ENCODE measurements at regions not wholly inside any gene's neighbourhood (a gene's known extent, or its start where the extent isn't known, plus 50 kb on each side); places are given as distances from the start of the nearest gene placed in this dataset.

GRCh38 chr3:145716519-145716918 is 444.5 kb downstream of the PLOD2 start:
- H3K4me1 Mint-ChIP-seq = no peaks in the 10 kb centered on the region
- H3K79me2 ChIP-seq (ENCODE audit: insufficient read depth, low read length) = no peaks in the 10 kb centered on the region
- H4K20me1 ChIP-seq (ENCODE audit: insufficient read depth, low read length) = no peaks in the 10 kb centered on the region
- H3K27ac ChIP-seq (ENCODE audit: low read depth in 1 of 2, low read length in 2 of 2) = no peak overlapping the region
- no peaks in the 10 kb centered on the region for H3K9me3 ChIP-seq (replicated peaks in 1 of 2; ENCODE audit: control insufficient read depth in 1 of 2, insufficient read depth in 1 of 2, low read length in 2 of 2)
- no peaks in the 10 kb centered on the region for H3K27me3 Mint-ChIP-seq (ENCODE audit: low read depth in 3 of 3)
- H3K4me2 ChIP-seq (replicated peaks; ENCODE audit: extremely low read depth, low read length, poor library complexity, severe bottlenecking) = no peak overlapping the region
- no peaks in the 10 kb centered on the region for H3K4me1 ChIP-seq (ENCODE audit: control insufficient read depth in 1 of 2, insufficient read depth in 2 of 2, low read length in 2 of 2)
- H3K27ac Mint-ChIP-seq = no peak overlapping the region
- no peaks in the 10 kb centered on the region for H3K36me3 Mint-ChIP-seq
- TF ChIP-seq, protein P1, sequence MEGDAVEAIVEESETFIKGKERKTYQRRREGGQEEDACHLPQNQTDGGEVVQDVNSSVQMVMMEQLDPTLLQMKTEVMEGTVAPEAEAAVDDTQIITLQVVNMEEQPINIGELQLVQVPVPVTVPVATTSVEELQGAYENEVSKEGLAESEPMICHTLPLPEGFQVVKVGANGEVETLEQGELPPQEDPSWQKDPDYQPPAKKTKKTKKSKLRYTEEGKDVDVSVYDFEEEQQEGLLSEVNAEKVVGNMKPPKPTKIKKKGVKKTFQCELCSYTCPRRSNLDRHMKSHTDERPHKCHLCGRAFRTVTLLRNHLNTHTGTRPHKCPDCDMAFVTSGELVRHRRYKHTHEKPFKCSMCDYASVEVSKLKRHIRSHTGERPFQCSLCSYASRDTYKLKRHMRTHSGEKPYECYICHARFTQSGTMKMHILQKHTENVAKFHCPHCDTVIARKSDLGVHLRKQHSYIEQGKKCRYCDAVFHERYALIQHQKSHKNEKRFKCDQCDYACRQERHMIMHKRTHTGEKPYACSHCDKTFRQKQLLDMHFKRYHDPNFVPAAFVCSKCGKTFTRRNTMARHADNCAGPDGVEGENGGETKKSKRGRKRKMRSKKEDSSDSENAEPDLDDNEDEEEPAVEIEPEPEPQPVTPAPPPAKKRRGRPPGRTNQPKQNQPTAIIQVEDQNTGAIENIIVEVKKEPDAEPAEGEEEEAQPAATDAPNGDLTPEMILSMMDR (IDR thresholded peaks at IDR 0.05) = no peak
- no peak overlapping the region for H2AFZ ChIP-seq (ENCODE audit: insufficient read depth, low read depth, low read length, poor library complexity, severe bottlenecking)
- DNase-seq = no peak
- no peaks in the 10 kb centered on the region for H3K27me3 ChIP-seq (ENCODE audit: control insufficient read depth in 2 of 2, insufficient read depth in 2 of 2, low read length in 2 of 2)
- no peak overlapping the region for H3K4me3 Mint-ChIP-seq
- no peaks in the 10 kb centered on the region for H3K36me3 ChIP-seq (replicated peaks in 1 of 2; ENCODE audit: control insufficient read depth in 1 of 2, insufficient read depth in 2 of 2, low read length in 2 of 2)
- WGBS (ENCODE audit: insufficient coverage) = no CpG with 5 or more reads among the region's 1 CpG
- intact Hi-C loops (cut with micrococcal nuclease) = no loop called here
- H3K4me3 ChIP-seq (replicated peaks in 1 of 3; ENCODE audit: low read depth in 2 of 3, low read length in 3 of 3) = no peak overlapping the region
- peaks cover 2 to 11% (median 9%) of the 10 kb centered on the region in 7 donors for H3K9me3 Mint-ChIP-seq
- no peak overlapping the region for H3K9ac ChIP-seq (ENCODE audit: insufficient read depth, low read length, poor library complexity, severe bottlenecking)

GRCh38 chr3:145719114-145719513 is 441.9 kb downstream of the PLOD2 start:
- no CpG with 5 or more reads among the region's 1 CpG for whole genome bisulfite sequencing (ENCODE audit: insufficient coverage)
- no peak for DNase-seq
- no peaks in the 10 kb centered on the region for H3K4me1 ChIP-seq (ENCODE audit: control insufficient read depth in 1 of 2, insufficient read depth in 2 of 2, low read length in 2 of 2)
- H3K4me1 Mint-ChIP-seq = no peaks in the 10 kb centered on the region
- no peaks in the 10 kb centered on the region for H3K36me3 Mint-ChIP-seq
- no peak overlapping the region for H3K4me3 Mint-ChIP-seq
- H3K27me3 Mint-ChIP-seq (ENCODE audit: low read depth in 3 of 3) = no peaks in the 10 kb centered on the region
- H3K27me3 ChIP-seq (ENCODE audit: control insufficient read depth in 2 of 2, insufficient read depth in 2 of 2, low read length in 2 of 2) = no peaks in the 10 kb centered on the region
- H3K9me3 ChIP-seq (replicated peaks in 1 of 2; ENCODE audit: control insufficient read depth in 1 of 2, insufficient read depth in 1 of 2, low read length in 2 of 2) = no peaks in the 10 kb centered on the region
- no peak overlapping the region for H2AFZ ChIP-seq (ENCODE audit: insufficient read depth, low read depth, low read length, poor library complexity, severe bottlenecking)
- H3K4me2 ChIP-seq (replicated peaks; ENCODE audit: extremely low read depth, low read length, poor library complexity, severe bottlenecking) = no peak overlapping the region
- H4K20me1 ChIP-seq (ENCODE audit: insufficient read depth, low read length) = no peaks in the 10 kb centered on the region
- no peak overlapping the region for H3K4me3 ChIP-seq (replicated peaks in 1 of 3; ENCODE audit: low read depth in 2 of 3, low read length in 3 of 3)
- H3K9ac ChIP-seq (ENCODE audit: insufficient read depth, low read length, poor library complexity, severe bottlenecking) = no peak overlapping the region
- H3K79me2 ChIP-seq (ENCODE audit: insufficient read depth, low read length) = no peaks in the 10 kb centered on the region
- intact Hi-C loops (cut with micrococcal nuclease) = no loop called here
- H3K27ac Mint-ChIP-seq = no peak overlapping the region
- no peak overlapping the region for H3K27ac ChIP-seq (ENCODE audit: low read depth in 1 of 2, low read length in 2 of 2)
- TF ChIP-seq, protein P1 (IDR thresholded peaks at IDR 0.05) = no peak
- H3K36me3 ChIP-seq (replicated peaks in 1 of 2; ENCODE audit: control insufficient read depth in 1 of 2, insufficient read depth in 2 of 2, low read length in 2 of 2) = no peaks in the 10 kb centered on the region
- peaks cover 0 to 4% (median 0%) of the 10 kb centered on the region in 7 donors for H3K9me3 Mint-ChIP-seq

Data from CD14-positive monocyte (primary cell).